SK-N-SH (cell line): ENCODE measurements at regions not wholly inside any gene's neighbourhood (a gene's known extent, or its start where the extent isn't known, plus 50 kb on each side); places are given as distances from the start of the nearest gene placed in this dataset.

Source experiments
- CTCF ChIA-PET: fragments of 300-600, 350-600 bp; formaldehyde crosslinking; extraction: SDS; loops from one replicate; lab custom pipeline; 2021; lab: Yijun Ruan, JAX
- POLR2A ChIA-PET: fragments of 350-600 bp; sonication (Branson Sonifier 250); formaldehyde crosslinking; extraction: SDS; loops from one replicate; lab custom pipeline; 2020; ENCODE audit warnings: antibody characterized with exemption, inconsistent platforms; lab: Yijun Ruan, JAX
- DNase-seq: peaks from one replicate; pipeline ENCODE4 v3.0.0; 2012
- H2AFZ ChIP-seq: fragments of 200-600 bp; sonication (generic); 2 replicates; pipeline ENCODE4 v1.8.1; 2016; ENCODE audit warnings: antibody characterized with exemption, mild to moderate bottlenecking, low read depth
- H3F3A ChIP-seq: fragments of 200-600 bp; sonication (generic); replicated peaks from 2 replicates; pipeline ENCODE3; 2016; ENCODE audit warnings: antibody characterized with exemption, mild to moderate bottlenecking; ENCODE audit not compliant: insufficient read depth
- H3K27ac ChIP-seq, 2 experiments: fragments of 200-500 bp in 1 of 2; fragments of 200-600 bp in 1 of 2; sonication (Bioruptor generic) in 1 of 2; sonication (generic), shearing (Covaris generic) in 1 of 2; 2 replicates each; pipeline versions ENCODE4 v1.5.1 to v1.6.1; 2014 to 2016; ENCODE audit warnings: low read depth in 2 of 2, inconsistent platforms in 1 of 2, low read length in 1 of 2, mild to moderate bottlenecking in 1 of 2, mixed read lengths in 1 of 2
- H3K27me3 ChIP-seq: fragments of 200-600 bp; sonication (generic), shearing (Covaris generic); 2 replicates; pipeline ENCODE4 v1.6.1; 2016; ENCODE audit warnings: mixed run types; ENCODE audit not compliant: insufficient read depth
- H3K36me3 ChIP-seq, 2 experiments: fragments of 200-500 bp in 1 of 2; fragments of 200-600 bp in 1 of 2; sonication (Bioruptor generic) in 1 of 2; sonication (generic) in 1 of 2; replicated peaks in 1 of 2; 2 replicates each; pipeline versions ENCODE3 to v1.5.1; 2014 to 2016; ENCODE audit warnings: low read length in 1 of 2, mild to moderate bottlenecking in 1 of 2; ENCODE audit not compliant: insufficient read depth in 2 of 2, control insufficient read depth in 1 of 2
- H3K4me1 ChIP-seq, 2 experiments: fragments of 200-500 bp in 1 of 2; fragments of 200-600 bp in 1 of 2; sonication (Bioruptor generic) in 1 of 2; sonication (generic), shearing (Covaris generic) in 1 of 2; 2 replicates each; pipeline versions ENCODE4 v1.5.1 to v1.6.1; 2014 to 2016; ENCODE audit warnings: low read depth in 1 of 2, low read length in 1 of 2, mixed run types in 1 of 2; ENCODE audit not compliant: insufficient read depth in 2 of 2, control insufficient read depth in 1 of 2
- H3K4me2 ChIP-seq: fragments of 200-600 bp; sonication (generic), shearing (Covaris generic); 2 replicates; pipeline ENCODE4 v1.6.1; 2017; ENCODE audit warnings: mixed run types
- H3K4me3 ChIP-seq, 2 experiments: fragments of 200-500 bp in 1 of 2; fragments of 200-600 bp in 1 of 2; sonication (Bioruptor generic) in 1 of 2; sonication (generic), shearing (Covaris generic) in 1 of 2; 2 replicates each; pipeline versions ENCODE4 v1.5.1 to v1.8.1; 2014 to 2016; ENCODE audit warnings: low read depth in 2 of 2, inconsistent platforms in 1 of 2, low read length in 1 of 2, mild to moderate bottlenecking in 1 of 2, mixed read lengths in 1 of 2, moderate library complexity in 1 of 2
- H3K79me2 ChIP-seq: fragments of 200-600 bp; sonication (generic); 2 replicates; pipeline ENCODE4 v1.8.1; 2017; ENCODE audit warnings: mild to moderate bottlenecking; ENCODE audit not compliant: insufficient read depth
- H3K9ac ChIP-seq: fragments of 200-600 bp; sonication (generic); 2 replicates; pipeline ENCODE4 v1.6.1; 2017; ENCODE audit warnings: mixed run types
- H3K9me2 ChIP-seq: fragments of 200-600 bp; sonication (generic); 2 replicates; pipeline ENCODE4 v1.6.1; 2017; ENCODE audit warnings: mixed run types
- H3K9me3 ChIP-seq: fragments of 200-600 bp; sonication (generic); 2 replicates; pipeline ENCODE4 v1.6.1; 2017; ENCODE audit warnings: mixed run types, mild to moderate bottlenecking, moderate library complexity
- H4K20me1 ChIP-seq: fragments of 200-600 bp; sonication (generic); 2 replicates; pipeline ENCODE4 v1.6.1; 2017; ENCODE audit warnings: mild to moderate bottlenecking, mixed run types; ENCODE audit not compliant: insufficient read depth
- EP300 ChIP-seq, 2 experiments: IDR thresholded peaks; 2 replicates each; pipeline versions ENCODE4 v1.4.0 to v1.6.1; 2012; ENCODE audit warnings: borderline replicate concordance in 1 of 2, low read depth in 1 of 2, low read length in 1 of 2
- FOSL2 ChIP-seq: IDR thresholded peaks from 2 replicates; pipeline ENCODE4 v1.4.0; 2012; ENCODE audit warnings: low read depth, mild to moderate bottlenecking, moderate library complexity, borderline replicate concordance
- FOXJ3 ChIP-seq: sonication (generic); formaldehyde crosslinking; IDR thresholded peaks from 2 replicates; pipeline ENCODE4 v1.5.1; 2020; ENCODE audit warnings: mild to moderate bottlenecking, missing genetic modification reagents
- FOXM1 ChIP-seq: IDR thresholded peaks from 2 replicates; pipeline ENCODE4 v1.4.0; 2012; ENCODE audit warnings: low read depth, mild to moderate bottlenecking
- GATA2 ChIP-seq: sonication (generic); formaldehyde crosslinking; IDR thresholded peaks from 2 replicates; pipeline ENCODE4 v1.5.0; 2020; ENCODE audit warnings: mild to moderate bottlenecking, missing genetic modification reagents
- IRF3 ChIP-seq: fragments of 150-350 bp; IDR thresholded peaks from 2 replicates; pipeline ENCODE4 v1.6.1; 2016; ENCODE audit warnings: mild to moderate bottlenecking, low read depth, low read length
- JUND ChIP-seq: IDR thresholded peaks from 2 replicates; pipeline ENCODE4 v1.4.0; 2012
- MEF2A ChIP-seq: IDR thresholded peaks from 2 replicates; pipeline ENCODE4 v1.4.0; 2012; ENCODE audit warnings: low read depth, borderline replicate concordance
- MXI1 ChIP-seq: IDR thresholded peaks from 2 replicates; pipeline ENCODE4 v1.6.1; 2012; ENCODE audit warnings: mild to moderate bottlenecking, low read depth, low read length, improper control_type of control experiment
- NFIC ChIP-seq: IDR thresholded peaks from 2 replicates; pipeline ENCODE4 v1.4.0; 2012; ENCODE audit warnings: borderline replicate concordance
- PBX3 ChIP-seq: IDR thresholded peaks from 2 replicates; pipeline ENCODE4; 2012
- POLR2AphosphoS5 ChIP-seq: IDR thresholded peaks from 2 replicates; pipeline ENCODE4 v1.6.1; 2012; ENCODE audit warnings: low read depth, low read length
- RAD21 ChIP-seq: IDR thresholded peaks from 2 replicates; pipeline ENCODE4 v1.6.1; 2012; ENCODE audit warnings: mild to moderate bottlenecking, low read length
- SIN3A ChIP-seq: IDR thresholded peaks from 2 replicates; pipeline ENCODE4 v1.6.1; 2012; ENCODE audit warnings: low read depth, mild to moderate bottlenecking, low read length, moderate library complexity, borderline replicate concordance
- SMC3 ChIP-seq: IDR thresholded peaks from 2 replicates; pipeline ENCODE4 v1.6.1; 2012; ENCODE audit warnings: low read depth, low read length, improper control_type of control experiment
- TAF1 ChIP-seq: IDR thresholded peaks from 2 replicates; pipeline ENCODE4 v1.6.1; 2012; ENCODE audit warnings: low read depth, mild to moderate bottlenecking, low read length, moderate library complexity, borderline replicate concordance
- TEAD4 ChIP-seq: IDR thresholded peaks from 2 replicates; pipeline ENCODE4 v1.4.0; 2012; ENCODE audit warnings: mild to moderate bottlenecking, borderline replicate concordance; ENCODE audit not compliant: insufficient read depth
- USF1 ChIP-seq: IDR thresholded peaks from 2 replicates; pipeline ENCODE4 v1.4.0; 2012; ENCODE audit warnings: low read depth, borderline replicate concordance
- WGBS: methylation state at CpG from one replicate; pipeline ENCODE4 v1.1.6; 2017; ENCODE audit warnings: low lambda C conversion rate; 5-methylcytosine and 5-hydroxymethylcytosine counted together
- TF ChIP-seq, protein P1 (sequence below): fragments of 150-350 bp; IDR thresholded peaks from 2 replicates; pipeline ENCODE4 v1.6.1; 2017; ENCODE audit warnings: antibody characterized with exemption, low read length, low read depth, borderline replicate concordance

GRCh38 chr12:91920741-91921140 is 224.9 kb downstream of the BTG1 start:
- peaks cover 0 to 8% of the 10 kb centered on the region in 2 experiments; a peak in 1 of 4 replicates for H3K4me1 ChIP-seq
- no peaks in the 10 kb centered on the region for H3K27me3 ChIP-seq
- WGBS = 83% methylated on average over 2 of the region's 2 CpGs
- H3K9me2 ChIP-seq = no peaks in the 10 kb centered on the region
- H3K4me2 ChIP-seq = no peak overlapping the region
- no peak overlapping the region for H3K9ac ChIP-seq
- H3K9me3 ChIP-seq = no peaks in the 10 kb centered on the region
- DNase-seq = no peak
- H3K36me3 ChIP-seq = no peaks in the 10 kb centered on the region
- no peaks in the 10 kb centered on the region for H4K20me1 ChIP-seq
- CTCF ChIA-PET = interaction anchor here (1.2 kb wide), 1 partner anchor 143 kb away, joined by 3 read pairs; no protein-coding TSS in a partner anchor
- H3K4me3 ChIP-seq = no peak overlapping the region
- no peaks in the 10 kb centered on the region for H3K79me2 ChIP-seq
- no peak for TF ChIP-seq FOSL2
- no peak for TF ChIP-seq RAD21
- no peak for TF ChIP-seq POLR2AphosphoS5
- no peak for TF ChIP-seq PBX3
- no peak for TF ChIP-seq TAF1
- no peak for TF ChIP-seq MEF2A
- TF ChIP-seq IRF3 = no peak
- no peak for TF ChIP-seq MXI1
- TF ChIP-seq GATA2 (CRISPR knock-in tag) = no peak
- TF ChIP-seq, protein P1, sequence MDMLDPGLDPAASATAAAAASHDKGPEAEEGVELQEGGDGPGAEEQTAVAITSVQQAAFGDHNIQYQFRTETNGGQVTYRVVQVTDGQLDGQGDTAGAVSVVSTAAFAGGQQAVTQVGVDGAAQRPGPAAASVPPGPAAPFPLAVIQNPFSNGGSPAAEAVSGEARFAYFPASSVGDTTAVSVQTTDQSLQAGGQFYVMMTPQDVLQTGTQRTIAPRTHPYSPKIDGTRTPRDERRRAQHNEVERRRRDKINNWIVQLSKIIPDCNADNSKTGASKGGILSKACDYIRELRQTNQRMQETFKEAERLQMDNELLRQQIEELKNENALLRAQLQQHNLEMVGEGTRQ = no peak
- TF ChIP-seq SMC3 = no peak
- no peak for TF ChIP-seq USF1
- TF ChIP-seq FOXJ3 = no peak
- no peak for TF ChIP-seq NFIC
- TF ChIP-seq TEAD4 = no peak
- TF ChIP-seq FOXM1 = no peak
- no peak for TF ChIP-seq EP300 (IDR thresholded peaks at IDR 0.05; ENCODE audit: borderline replicate concordance in 1 of 2, low read depth in 1 of 2, low read length in 1 of 2)
- TF ChIP-seq JUND = no peak
- no peak for TF ChIP-seq SIN3A
- TF ChIP-seq, all 33 proteins: peak for 0
- Histone ChIP-seq H2AFZ (no peak overlapping the region), H3F3A (no peaks in the 10 kb centered on the region), H3K27ac (no peak overlapping the region)
- POLR2A ChIA-PET = no interaction called here
